Activated naive CD4-positive, alpha-beta T cell treated with anti-CD3 and anti-CD28 coated beads, Interleukin-2, amount 10 ng/mL, durations not matched to agents 7 days and 5 days (primary cell): ENCODE measurements at regions not wholly inside any gene's neighbourhood (a gene's known extent, or its start where the extent isn't known, plus 50 kb on each side); places are given as distances from the start of the nearest gene placed in this dataset.

Experiments used
- CTCF ChIA-PET: fragments of 350-600 bp; sonication (Branson Sonifier 250); formaldehyde crosslinking; loops from one replicate; lab custom pipeline; 2021; ENCODE audit warnings: antibody characterized with exemption; lab: Charles Lee
- DNase-seq: peaks from one replicate; pipeline ENCODE4 v3.0.0-alpha.2; 2020
- H3K27ac Mint-ChIP-seq: one replicate; pipeline ENCODE4 v1.8.0; 2021; ENCODE audit warnings: mild to moderate bottlenecking, moderate library complexity, mixed read lengths
- H3K27me3 Mint-ChIP-seq: one replicate; pipeline ENCODE4 v1.8.0; 2021; ENCODE audit warnings: mild to moderate bottlenecking, mixed read lengths
- H3K36me3 Mint-ChIP-seq: one replicate; pipeline ENCODE4 v1.8.0; 2021; ENCODE audit warnings: mixed read lengths
- H3K4me1 Mint-ChIP-seq: one replicate; pipeline ENCODE4 v1.8.0; 2021; ENCODE audit warnings: mixed read lengths
- H3K4me3 Mint-ChIP-seq: one replicate; pipeline ENCODE4 v1.8.0; 2021; ENCODE audit warnings: mild to moderate bottlenecking, moderate library complexity, mixed read lengths
- H3K9me3 Mint-ChIP-seq: one replicate; pipeline ENCODE4 v1.8.0; 2021; ENCODE audit warnings: mixed read lengths

DNA sequence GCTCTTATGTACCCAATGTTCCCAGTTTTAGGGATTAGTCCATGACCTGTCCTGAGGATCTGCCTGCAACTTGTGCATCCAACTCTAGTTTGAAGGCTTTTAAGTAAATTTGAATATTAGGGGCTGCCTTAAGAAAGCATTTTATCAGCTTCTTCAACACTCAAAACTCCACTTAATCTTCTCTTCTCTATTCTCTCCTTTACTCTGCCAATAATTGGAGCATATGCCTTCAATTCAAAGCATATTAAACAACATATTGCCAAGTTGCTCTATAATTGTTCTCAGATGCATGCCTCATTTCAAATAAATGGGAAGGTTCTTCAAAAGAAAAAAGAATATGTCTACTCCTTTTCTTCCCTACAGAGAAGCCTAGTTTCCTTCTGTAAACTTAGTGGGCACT, 84.8 kb upstream of the NCKAP5 start:
- DNase-seq: no peak
- no peaks in the 10 kb centered on the region for H3K4me1 Mint-ChIP-seq
- H3K36me3 Mint-ChIP-seq: no peaks in the 10 kb centered on the region
- no peak overlapping the region for H3K27ac Mint-ChIP-seq
- no peaks in the 10 kb centered on the region for H3K27me3 Mint-ChIP-seq
- CTCF ChIA-PET: no interaction called here
- no peak overlapping the region for H3K4me3 Mint-ChIP-seq
- H3K9me3 Mint-ChIP-seq: no peaks in the 10 kb centered on the region

DNA sequence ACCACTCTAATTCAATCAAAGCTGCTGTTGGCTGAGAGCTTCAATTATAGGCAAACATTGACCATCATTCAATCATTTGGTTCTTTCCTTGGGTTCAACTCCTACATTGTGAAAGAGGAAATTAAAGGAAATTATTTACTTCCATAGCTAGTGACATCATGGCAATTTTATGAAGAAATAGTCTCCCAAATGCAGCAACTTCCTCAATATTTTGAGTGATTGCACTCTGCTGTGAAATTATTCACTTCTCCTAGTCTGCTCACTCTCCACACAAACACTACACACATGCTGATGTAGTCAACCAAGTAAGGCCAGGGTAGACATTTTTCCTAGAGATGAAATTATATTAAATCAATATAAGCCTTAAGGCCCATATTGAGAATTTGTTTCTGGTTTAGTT, 86.7 kb upstream of the NCKAP5 start:
- H3K9me3 Mint-ChIP-seq: no peaks in the 10 kb centered on the region
- no peak overlapping the region for H3K4me3 Mint-ChIP-seq
- no peaks in the 10 kb centered on the region for H3K27me3 Mint-ChIP-seq
- no peaks in the 10 kb centered on the region for H3K36me3 Mint-ChIP-seq
- CTCF ChIA-PET: no interaction called here
- H3K27ac Mint-ChIP-seq: no peak overlapping the region
- no peaks in the 10 kb centered on the region for H3K4me1 Mint-ChIP-seq
- DNase-seq: no peak

DNA sequence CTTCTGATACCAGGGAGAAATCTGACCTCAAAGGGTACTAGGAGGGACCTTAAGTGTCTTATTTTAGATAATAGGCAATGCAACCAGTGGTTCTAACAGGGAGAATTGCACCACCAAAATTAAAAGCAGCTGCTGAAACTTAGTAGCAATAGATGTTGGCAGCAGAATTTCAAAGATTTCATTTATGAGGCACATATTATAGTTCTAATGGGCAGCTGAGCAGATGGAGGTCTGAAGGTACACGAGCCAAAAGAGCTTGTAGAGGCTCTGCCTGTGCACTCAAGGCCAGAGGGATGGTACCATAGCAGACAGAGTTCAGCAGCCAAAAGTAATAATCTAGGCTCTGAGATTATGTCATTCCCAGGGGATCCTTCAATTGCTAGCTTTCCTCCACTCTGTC, 87.3 kb upstream of the NCKAP5 start:
- DNase-seq: no peak
- no peaks in the 10 kb centered on the region for H3K27me3 Mint-ChIP-seq
- CTCF ChIA-PET: no interaction called here
- no peaks in the 10 kb centered on the region for H3K4me1 Mint-ChIP-seq
- no peak overlapping the region for H3K27ac Mint-ChIP-seq
- no peaks in the 10 kb centered on the region for H3K36me3 Mint-ChIP-seq
- H3K9me3 Mint-ChIP-seq: no peaks in the 10 kb centered on the region
- no peak overlapping the region for H3K4me3 Mint-ChIP-seq

- CTCF ChIA-PET: no interaction called here
- Mint-ChIP-seq H3K27me3 (no peaks in the 10 kb centered on the region), H3K4me1 (no peaks in the 10 kb centered on the region)
Observed at GRCh38 chr2:133657591-133657990, 89.3 kb upstream of the NCKAP5 start.

GRCh38 chr2:133658020-133658903, 90.0 kb upstream of the NCKAP5 start:
- no peak overlapping the region for H3K27ac Mint-ChIP-seq
- no peaks in the 10 kb centered on the region for H3K36me3 Mint-ChIP-seq
- no peak overlapping the region for H3K4me3 Mint-ChIP-seq
- DNase-seq: no peak
- H3K9me3 Mint-ChIP-seq: no peaks in the 10 kb centered on the region
- H3K27me3 Mint-ChIP-seq: no peaks in the 10 kb centered on the region
- CTCF ChIA-PET: no interaction called here
- no peaks in the 10 kb centered on the region for H3K4me1 Mint-ChIP-seq

More at GRCh38 chr2:133657591-133657990, 89.3 kb upstream of the NCKAP5 start:
- H3K36me3 Mint-ChIP-seq: no peaks in the 10 kb centered on the region
- no peak overlapping the region for H3K4me3 Mint-ChIP-seq
- DNase-seq: no peak
- H3K27ac Mint-ChIP-seq: no peak overlapping the region
- no peaks in the 10 kb centered on the region for H3K9me3 Mint-ChIP-seq

- Mint-ChIP-seq H3K36me3 (no peaks in the 10 kb centered on the region), H3K4me3 (no peak overlapping the region), H3K9me3 (peaks cover 2% of the 10 kb centered on the region), H3K27me3 (no peaks in the 10 kb centered on the region), H3K4me1 (no peaks in the 10 kb centered on the region), H3K27ac (no peak overlapping the region)
- CTCF ChIA-PET: no interaction called here
- DNase-seq: no peak
Observed at GRCh38 chr2:133660510-133660909, 92.2 kb upstream of the NCKAP5 start.

DNA sequence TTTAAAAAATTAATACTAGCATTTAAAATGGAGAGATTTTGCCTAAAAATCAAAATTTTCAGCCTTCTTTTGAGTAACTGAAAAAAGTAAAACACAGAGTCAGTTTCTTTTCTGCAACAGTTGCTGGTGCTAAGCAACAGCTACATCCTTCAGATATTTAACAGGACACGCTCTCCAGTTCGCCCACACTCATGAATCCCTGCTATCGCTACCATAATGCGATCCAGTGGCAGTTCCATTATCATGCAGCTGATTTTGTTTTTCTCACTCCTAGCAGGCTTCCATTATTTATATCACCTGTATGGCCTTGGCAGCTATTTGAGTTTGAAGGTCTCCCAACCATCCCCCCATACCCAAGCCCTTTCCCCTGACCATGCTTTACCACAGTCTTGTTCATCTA, 93.1 kb upstream of the NCKAP5 start:
- H3K4me3 Mint-ChIP-seq: no peak overlapping the region
- no peak for DNase-seq
- H3K36me3 Mint-ChIP-seq: no peaks in the 10 kb centered on the region
- peaks cover 2% of the 10 kb centered on the region for H3K9me3 Mint-ChIP-seq
- no peak overlapping the region for H3K27ac Mint-ChIP-seq
- no peaks in the 10 kb centered on the region for H3K27me3 Mint-ChIP-seq
- CTCF ChIA-PET: no interaction called here
- no peaks in the 10 kb centered on the region for H3K4me1 Mint-ChIP-seq

- Mint-ChIP-seq H3K36me3 (no peaks in the 10 kb centered on the region), H3K4me3 (no peak overlapping the region), H3K9me3 (peaks cover 7% of the 10 kb centered on the region), H3K27me3 (no peaks in the 10 kb centered on the region), H3K4me1 (no peaks in the 10 kb centered on the region), H3K27ac (no peak overlapping the region)
- no peak for DNase-seq
- CTCF ChIA-PET: no interaction called here
Observed at GRCh38 chr2:133666621-133667020, 98.4 kb upstream of the NCKAP5 start.

DNA sequence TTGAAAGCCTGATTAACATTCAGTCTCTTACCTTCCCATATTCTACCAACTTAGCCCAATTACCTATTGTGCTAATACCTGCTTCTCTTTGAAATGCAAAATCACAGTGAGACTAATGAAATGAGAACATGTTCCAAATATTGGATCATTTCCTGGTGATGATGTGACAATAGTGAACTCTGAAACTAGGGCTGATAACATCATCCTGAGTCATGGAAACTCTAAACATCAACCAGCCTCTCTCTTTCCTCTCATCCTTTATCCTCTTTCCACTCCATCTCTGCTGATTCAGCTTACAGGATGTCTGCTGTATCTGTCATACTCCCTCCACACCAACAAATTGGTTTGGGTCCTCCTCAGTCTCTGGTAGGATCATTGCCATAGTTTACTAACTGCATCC, 98.8 kb upstream of the NCKAP5 start:
- H3K27ac Mint-ChIP-seq: no peak overlapping the region
- peaks cover 7% of the 10 kb centered on the region for H3K9me3 Mint-ChIP-seq
- CTCF ChIA-PET: no interaction called here
- no peak overlapping the region for H3K4me3 Mint-ChIP-seq
- no peaks in the 10 kb centered on the region for H3K4me1 Mint-ChIP-seq
- no peaks in the 10 kb centered on the region for H3K27me3 Mint-ChIP-seq
- DNase-seq: no peak
- no peaks in the 10 kb centered on the region for H3K36me3 Mint-ChIP-seq

DNA sequence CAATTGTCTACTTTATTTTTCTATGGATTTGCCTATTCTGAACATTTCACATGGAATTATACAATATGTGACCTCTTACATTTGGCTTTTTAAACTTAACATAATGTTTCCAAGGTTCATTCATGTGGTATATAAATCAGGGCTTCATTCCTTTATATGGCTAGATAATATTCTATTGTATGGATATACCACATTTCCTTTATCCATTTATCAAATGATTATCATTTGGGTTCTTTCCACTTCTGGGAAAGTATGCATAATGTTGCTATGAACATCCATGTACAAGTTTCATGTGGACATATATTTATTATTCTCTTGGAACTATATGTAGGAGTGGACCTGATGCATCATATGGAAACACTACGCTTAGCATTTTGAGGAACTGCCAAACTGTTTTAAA, 99.7 kb upstream of the NCKAP5 start:
- H3K4me3 Mint-ChIP-seq: no peak overlapping the region
- DNase-seq: no peak
- H3K36me3 Mint-ChIP-seq: no peaks in the 10 kb centered on the region
- no peak overlapping the region for H3K27ac Mint-ChIP-seq
- CTCF ChIA-PET: no interaction called here
- H3K27me3 Mint-ChIP-seq: no peaks in the 10 kb centered on the region
- H3K9me3 Mint-ChIP-seq: peaks cover 7% of the 10 kb centered on the region
- no peaks in the 10 kb centered on the region for H3K4me1 Mint-ChIP-seq

DNA sequence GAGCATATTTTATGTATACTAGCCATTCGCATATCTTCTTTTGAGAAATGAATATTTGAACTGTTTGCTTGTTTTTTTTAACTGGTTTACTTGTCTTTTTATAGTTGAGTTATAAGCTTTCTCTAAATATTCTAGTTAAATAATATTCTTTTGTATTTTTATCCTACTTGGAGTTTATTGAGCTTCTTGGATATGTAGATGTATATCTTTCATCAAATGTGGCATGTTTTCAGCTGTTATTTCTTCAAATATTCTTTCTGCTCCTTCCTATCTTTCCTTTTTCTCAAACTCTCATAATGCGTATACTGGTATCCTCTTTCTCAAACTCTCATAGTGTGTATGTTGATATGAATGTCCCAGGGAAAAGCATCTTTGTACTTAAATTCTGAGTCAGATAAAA, 100.3 kb upstream of the NCKAP5 start:
- Mint-ChIP-seq H3K9me3 (peaks cover 7% of the 10 kb centered on the region), H3K4me3 (no peak overlapping the region), H3K27me3 (no peaks in the 10 kb centered on the region), H3K36me3 (no peaks in the 10 kb centered on the region), H3K27ac (no peak overlapping the region), H3K4me1 (no peaks in the 10 kb centered on the region)
- CTCF ChIA-PET: no interaction called here
- DNase-seq: no peak

DNA sequence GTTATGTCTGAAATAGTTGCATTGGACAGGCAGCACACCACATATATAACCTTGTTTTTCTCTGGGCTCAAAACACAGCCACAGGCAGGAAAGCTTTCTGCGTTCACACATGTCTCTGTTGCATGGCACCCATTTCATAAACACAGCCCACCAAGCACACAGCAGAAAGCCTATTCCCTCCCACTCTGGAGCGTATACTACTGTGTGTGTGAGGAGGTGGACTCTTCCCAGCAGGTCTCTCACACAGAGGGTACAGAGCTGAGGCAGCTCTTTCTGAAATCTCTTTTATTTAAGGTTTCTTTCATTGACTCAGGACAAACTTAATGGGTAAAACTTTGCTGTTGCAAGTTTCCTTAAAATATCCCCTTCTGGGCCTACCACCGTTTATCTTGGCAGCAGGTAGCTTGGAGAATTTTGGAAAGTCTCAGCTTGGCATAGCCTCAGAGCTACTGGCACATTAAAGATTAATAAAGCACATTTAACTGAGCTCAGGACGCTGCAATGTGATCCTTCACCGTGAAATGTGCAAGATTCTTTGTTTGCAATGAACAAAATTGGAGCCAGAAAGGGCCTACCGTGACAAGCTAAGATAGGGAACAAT, 105.1 kb upstream of the NCKAP5 start:
- H3K4me1 Mint-ChIP-seq: no peaks in the 10 kb centered on the region
- CTCF ChIA-PET: no interaction called here
- DNase-seq: no peak
- H3K4me3 Mint-ChIP-seq: no peak overlapping the region
- H3K27ac Mint-ChIP-seq: no peak overlapping the region
- peaks cover 7% of the 10 kb centered on the region for H3K27me3 Mint-ChIP-seq
- no peaks in the 10 kb centered on the region for H3K36me3 Mint-ChIP-seq
- peaks cover 6% of the 10 kb centered on the region for H3K9me3 Mint-ChIP-seq

DNA sequence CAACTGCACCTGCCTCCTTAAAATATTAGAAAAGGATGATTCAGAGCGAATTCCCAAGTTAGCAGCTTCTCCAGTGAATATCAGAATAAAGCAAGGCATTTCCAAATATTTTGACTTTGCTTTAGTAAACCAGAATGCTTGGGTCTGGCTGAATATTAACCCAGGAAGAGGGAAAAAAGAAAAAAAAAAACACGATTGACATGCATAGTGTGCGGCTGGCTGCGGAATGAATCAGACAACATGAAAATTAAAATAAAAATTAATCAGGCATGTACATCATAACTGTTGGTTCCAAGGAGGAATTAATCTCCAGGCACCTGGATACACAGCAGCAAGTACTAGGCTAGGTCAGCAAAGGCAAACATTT, 105.8 kb upstream of the NCKAP5 start:
- Mint-ChIP-seq H3K36me3 (no peaks in the 10 kb centered on the region), H3K27me3 (peaks cover 7% of the 10 kb centered on the region), H3K27ac (no peak overlapping the region), H3K9me3 (peaks cover 4% of the 10 kb centered on the region), H3K4me3 (no peak overlapping the region), H3K4me1 (no peaks in the 10 kb centered on the region)
- no peak for DNase-seq
- CTCF ChIA-PET: no interaction called here

- DNase-seq: no peak
- Mint-ChIP-seq H3K9me3 (peaks cover 2% of the 10 kb centered on the region), H3K4me1 (no peaks in the 10 kb centered on the region), H3K4me3 (no peak overlapping the region), H3K27ac (no peak overlapping the region), H3K36me3 (no peaks in the 10 kb centered on the region), H3K27me3 (peaks cover 7% of the 10 kb centered on the region)
- CTCF ChIA-PET: no interaction called here
Observed at GRCh38 chr2:133674433-133675331, 106.4 kb upstream of the NCKAP5 start.
